SK-N-MC (cell line): ENCODE measurements at regions not wholly inside any gene's neighbourhood (a gene's known extent, or its start where the extent isn't known, plus 50 kb on each side); places are given as distances from the start of the nearest gene placed in this dataset.
A peak's percentile ranks its signal among the peaks of the same experiment; 100 is the strongest.

Experiments
- DNase-seq: peaks from one replicate; pipeline ENCODE4 v3.0.0-alpha.2; 2011; ENCODE audit warnings: low read depth, low spot score
- H3K27ac ChIP-seq: fragments of 200-600 bp; sonication (generic); 2 replicates; pipeline ENCODE4 v1.5.1; 2016; ENCODE audit warnings: mixed run types
- H3K36me3 ChIP-seq: fragments of 200-600 bp; sonication (generic); 2 replicates; pipeline ENCODE4 v1.6.1; 2017; ENCODE audit warnings: antibody characterized with exemption, low read length, mixed read lengths; ENCODE audit not compliant: insufficient read depth
- H3K4me3 ChIP-seq: fragments of 200-600 bp; sonication (generic); 2 replicates; pipeline ENCODE4 v1.5.1; 2016
- H3K9ac ChIP-seq: fragments of 200-600 bp; sonication (generic); 2 replicates; pipeline ENCODE4 v1.8.0; 2017; ENCODE audit warnings: mixed run types, mixed read lengths; ENCODE audit not compliant: insufficient read length
- H3K9me3 ChIP-seq: fragments of 200-600 bp; sonication (generic); 2 replicates; pipeline ENCODE4 v1.6.1; 2017; ENCODE audit warnings: low read depth, mild to moderate bottlenecking, antibody characterized with exemption, low read length, moderate library complexity, mixed read lengths
- EZH2 ChIP-seq: fragments of 200-600 bp; sonication (generic); IDR thresholded peaks from one replicate; pipeline ENCODE4 v1.6.1; 2017; ENCODE audit warnings: antibody characterized with exemption
- FOXP2 ChIP-seq: optimal IDR thresholded peaks from 2 replicates; pipeline ENCODE3; 2011; ENCODE audit warnings: mild to moderate bottlenecking, moderate library complexity; ENCODE audit not compliant: insufficient read depth; ENCODE audit errors: extremely low read length, control extremely low read depth
- POLR2AphosphoS5 ChIP-seq: IDR thresholded peaks from 2 replicates; pipeline ENCODE4 v1.6.1; 2012; ENCODE audit warnings: mild to moderate bottlenecking, low read depth, low read length, borderline replicate concordance

- Histone ChIP-seq H3K9ac (no peak overlapping the region), H3K27ac (no peak overlapping the region), H3K4me3 (no peak overlapping the region), H3K9me3 (no peaks in the 10 kb centered on the region), H3K36me3 (no peaks in the 10 kb centered on the region)
- TF ChIP-seq FOXP2 (no peak), POLR2AphosphoS5 (no peak), EZH2 (no peak)
- no peak for DNase-seq
Observed at GRCh38 chr10:55272886-55273285, 471.9 kb upstream of the PCDH15 start.

- TF ChIP-seq EZH2 (no peak), FOXP2 (no peak), POLR2AphosphoS5 (no peak)
- no peak for DNase-seq
- Histone ChIP-seq H3K27ac (no peak overlapping the region), H3K4me3 (no peak overlapping the region), H3K9ac (no peak overlapping the region), H3K9me3 (no peaks in the 10 kb centered on the region), H3K36me3 (no peaks in the 10 kb centered on the region)
Observed at GRCh38 chr10:55266797-55267196, 465.8 kb upstream of the PCDH15 start.

- Histone ChIP-seq H3K9ac (no peak overlapping the region), H3K9me3 (no peaks in the 10 kb centered on the region), H3K4me3 (no peak overlapping the region), H3K27ac (no peak overlapping the region), H3K36me3 (no peaks in the 10 kb centered on the region)
- DNase-seq, result no peak
- TF ChIP-seq FOXP2 (no peak), EZH2 (no peak), POLR2AphosphoS5 (no peak)
Observed at GRCh38 chr10:55263327-55263726, 462.3 kb upstream of the PCDH15 start.

GRCh38 chr10:55242544-55242943 is 441.5 kb upstream of the PCDH15 start:
- no peaks in the 10 kb centered on the region for H3K9me3 ChIP-seq
- DNase-seq, result no peak
- H3K27ac ChIP-seq, result peak overlapping the region; percentile 50; the same call in 1 of the 2 replicates
- no peak overlapping the region for H3K9ac ChIP-seq
- peak overlapping the region; percentile 36; the same call in 1 of the 2 replicates for H3K4me3 ChIP-seq
- TF ChIP-seq EZH2, result no peak
- TF ChIP-seq POLR2AphosphoS5, result no peak
- TF ChIP-seq FOXP2, result no peak
- no peaks in the 10 kb centered on the region for H3K36me3 ChIP-seq

GRCh38 chr10:55237462-55237861 is 436.4 kb upstream of the PCDH15 start:
- H3K9me3 ChIP-seq, result no peaks in the 10 kb centered on the region
- H3K9ac ChIP-seq, result no peak overlapping the region
- TF ChIP-seq POLR2AphosphoS5 (no peak), EZH2 (no peak)
- no peaks in the 10 kb centered on the region for H3K36me3 ChIP-seq
- no peak overlapping the region for H3K4me3 ChIP-seq
- no peak overlapping the region for H3K27ac ChIP-seq
- no peak for DNase-seq

GRCh38 chr10:55233505-55233904 is 432.5 kb upstream of the PCDH15 start:
- no peak for DNase-seq
- no peak overlapping the region for H3K27ac ChIP-seq
- no peak for TF ChIP-seq FOXP2
- TF ChIP-seq EZH2, result no peak
- TF ChIP-seq POLR2AphosphoS5, result no peak
- no peaks in the 10 kb centered on the region for H3K9me3 ChIP-seq
- no peaks in the 10 kb centered on the region for H3K36me3 ChIP-seq
- no peak overlapping the region for H3K9ac ChIP-seq
- H3K4me3 ChIP-seq, result no peak overlapping the region

GRCh38 chr10:55233090-55233489 is 432.1 kb upstream of the PCDH15 start:
- H3K9me3 ChIP-seq, result no peaks in the 10 kb centered on the region
- no peaks in the 10 kb centered on the region for H3K36me3 ChIP-seq
- no peak overlapping the region for H3K9ac ChIP-seq
- no peak for TF ChIP-seq FOXP2
- no peak for TF ChIP-seq POLR2AphosphoS5
- TF ChIP-seq EZH2, result no peak
- no peak overlapping the region for H3K4me3 ChIP-seq
- no peak overlapping the region for H3K27ac ChIP-seq
- no peak for DNase-seq

- Histone ChIP-seq H3K36me3 (no peaks in the 10 kb centered on the region), H3K9me3 (no peaks in the 10 kb centered on the region), H3K4me3 (no peak overlapping the region), H3K27ac (no peak overlapping the region), H3K9ac (no peak overlapping the region)
- no peak for DNase-seq
- TF ChIP-seq POLR2AphosphoS5, result no peak
- TF ChIP-seq EZH2, result no peak
- TF ChIP-seq FOXP2, result no peak
Observed at GRCh38 chr10:55232553-55232952, 431.5 kb upstream of the PCDH15 start.

- TF ChIP-seq FOXP2, result no peak
- TF ChIP-seq EZH2, result no peak
- no peak for TF ChIP-seq POLR2AphosphoS5
- Histone ChIP-seq H3K4me3 (no peak overlapping the region), H3K36me3 (no peaks in the 10 kb centered on the region), H3K9me3 (no peaks in the 10 kb centered on the region), H3K27ac (no peak overlapping the region), H3K9ac (no peak overlapping the region)
- DNase-seq, result no peak
Observed at GRCh38 chr10:55227967-55228366, 426.9 kb upstream of the PCDH15 start.
